Islet of Langerhans (tissue), 1 donor: ENCODE measurements at regions not wholly inside any gene's neighbourhood (a gene's known extent, or its start where the extent isn't known, plus 50 kb on each side); places are given as distances from the start of the nearest gene placed in this dataset.
"Not testable (repeated sequence)": the region's sequence is repeated elsewhere in the genome, so short reads cannot be mapped to it uniquely, and the experiment has no call there.

ENCODE experiments used
- FAIRE-seq: peaks from one replicate; lab custom pipeline; 2011; peaks lifted over from hg19 to GRCh38; lab: Jason Lieb, UNC

- FAIRE-seq = not testable (repeated sequence)
Measured at GRCh38 chr15:70364023-70364422, 266.3 kb upstream of the TLE3 start.

GRCh38 chr15:70362886-70363285 is 265.2 kb upstream of the TLE3 start:
- no peak for FAIRE-seq

GRCh38 chr15:70362350-70362749 is 264.6 kb upstream of the TLE3 start:
- FAIRE-seq = no peak

- no peak for FAIRE-seq
Measured at GRCh38 chr15:70361891-70362290, 264.2 kb upstream of the TLE3 start.

GRCh38 chr15:70361106-70361505 is 263.4 kb upstream of the TLE3 start:
- no peak for FAIRE-seq

- FAIRE-seq = no peak
Measured at GRCh38 chr15:70358871-70359647, 261.3 kb upstream of the TLE3 start.

- no peak for FAIRE-seq
Measured at GRCh38 chr15:70358011-70358819, 260.5 kb upstream of the TLE3 start.

GRCh38 chr15:70357453-70357852 is 259.7 kb upstream of the TLE3 start:
- FAIRE-seq = no peak

GRCh38 chr15:70356919-70357318 is 259.2 kb upstream of the TLE3 start:
- FAIRE-seq = no peak

GRCh38 chr15:70356062-70356860 is 258.5 kb upstream of the TLE3 start:
- FAIRE-seq = no peak

- FAIRE-seq = no peak
Measured at GRCh38 chr15:70355275-70355795, 257.6 kb upstream of the TLE3 start.

GRCh38 chr15:70354346-70354905 is 256.7 kb upstream of the TLE3 start:
- FAIRE-seq = no peak

GRCh38 chr15:70353606-70354345 is 256.1 kb upstream of the TLE3 start:
- FAIRE-seq = no peak

- no peak for FAIRE-seq
Measured at GRCh38 chr15:70351941-70352774, 254.4 kb upstream of the TLE3 start.

GRCh38 chr15:70351391-70351790 is 253.7 kb upstream of the TLE3 start:
- no peak for FAIRE-seq

GRCh38 chr15:70348581-70349344 is 251.0 kb upstream of the TLE3 start:
- no peak for FAIRE-seq

GRCh38 chr15:70348226-70348543 is 250.5 kb upstream of the TLE3 start:
- FAIRE-seq = no peak

GRCh38 chr15:70347321-70348225 is 249.9 kb upstream of the TLE3 start:
- FAIRE-seq = no peak
